ENCODE measurements at regions not wholly inside any gene's neighbourhood (a gene's known extent, or its start where the extent isn't known, plus 50 kb on each side); places are given as distances from the start of the nearest gene placed in this dataset.

GRCh38 chr2:58540681-58541080, 299.6 kb upstream of the FANCL start:
- DNase-seq (ENCODE audit: extremely low read depth, low read depth), result no peak
- TF ChIP-seq, protein P1, sequence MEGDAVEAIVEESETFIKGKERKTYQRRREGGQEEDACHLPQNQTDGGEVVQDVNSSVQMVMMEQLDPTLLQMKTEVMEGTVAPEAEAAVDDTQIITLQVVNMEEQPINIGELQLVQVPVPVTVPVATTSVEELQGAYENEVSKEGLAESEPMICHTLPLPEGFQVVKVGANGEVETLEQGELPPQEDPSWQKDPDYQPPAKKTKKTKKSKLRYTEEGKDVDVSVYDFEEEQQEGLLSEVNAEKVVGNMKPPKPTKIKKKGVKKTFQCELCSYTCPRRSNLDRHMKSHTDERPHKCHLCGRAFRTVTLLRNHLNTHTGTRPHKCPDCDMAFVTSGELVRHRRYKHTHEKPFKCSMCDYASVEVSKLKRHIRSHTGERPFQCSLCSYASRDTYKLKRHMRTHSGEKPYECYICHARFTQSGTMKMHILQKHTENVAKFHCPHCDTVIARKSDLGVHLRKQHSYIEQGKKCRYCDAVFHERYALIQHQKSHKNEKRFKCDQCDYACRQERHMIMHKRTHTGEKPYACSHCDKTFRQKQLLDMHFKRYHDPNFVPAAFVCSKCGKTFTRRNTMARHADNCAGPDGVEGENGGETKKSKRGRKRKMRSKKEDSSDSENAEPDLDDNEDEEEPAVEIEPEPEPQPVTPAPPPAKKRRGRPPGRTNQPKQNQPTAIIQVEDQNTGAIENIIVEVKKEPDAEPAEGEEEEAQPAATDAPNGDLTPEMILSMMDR (IDR thresholded peaks at IDR 0.05; ENCODE audit: low read depth, low read length), result no peak

DNA sequence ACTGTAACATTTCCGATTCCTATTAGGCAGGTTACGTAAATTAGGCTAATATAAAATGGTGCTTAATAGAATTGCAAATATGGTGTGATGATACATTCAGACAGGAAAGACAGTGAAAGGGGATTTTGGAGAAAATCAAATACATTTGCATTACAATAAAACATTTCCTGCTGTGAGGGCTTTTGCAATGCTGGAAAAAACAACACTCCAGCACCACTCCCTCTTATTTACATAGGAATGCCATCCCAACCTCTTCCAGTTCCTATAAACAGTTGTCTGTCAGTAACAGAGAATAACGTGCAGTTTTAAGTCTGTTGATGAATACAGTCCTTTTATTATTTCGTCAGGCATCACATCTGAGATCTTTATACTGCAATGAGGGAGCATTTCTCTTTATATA, 298.8 kb upstream of the FANCL start:
- DNase-seq (ENCODE audit: extremely low read depth, low read depth), result no peak
- TF ChIP-seq, protein P1 (IDR thresholded peaks at IDR 0.05; ENCODE audit: low read depth, low read length), result no peak

DNA sequence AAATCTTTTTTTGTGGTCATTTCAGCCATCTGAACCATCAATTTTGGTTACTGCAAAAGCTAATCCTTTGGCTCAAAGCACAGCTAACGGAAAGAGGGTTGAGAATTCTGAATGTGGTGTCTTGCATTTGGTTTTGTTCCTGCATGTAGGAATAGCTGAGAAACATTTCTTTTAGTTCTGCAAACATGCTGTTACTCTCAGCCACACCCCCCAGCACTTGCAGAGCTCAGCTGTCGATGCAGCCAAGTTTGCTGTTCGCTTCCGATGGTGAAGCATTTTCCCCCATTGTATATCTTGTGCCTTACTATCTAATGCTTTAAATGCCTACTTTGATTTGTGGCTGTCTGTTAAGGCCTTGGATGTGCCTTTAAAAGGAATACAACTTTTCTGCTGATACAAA, 294.9 kb upstream of the FANCL start:
- no peak for DNase-seq (ENCODE audit: extremely low read depth, low read depth)
- TF ChIP-seq, protein P1 (IDR thresholded peaks at IDR 0.05; ENCODE audit: low read depth, low read length), result no peak

GRCh38 chr2:58535182-58535581, 294.1 kb upstream of the FANCL start:
- DNase-seq (ENCODE audit: extremely low read depth, low read depth), result no peak
- TF ChIP-seq, protein P1 (IDR thresholded peaks at IDR 0.05; ENCODE audit: low read depth, low read length), result no peak

- TF ChIP-seq, protein P1 (IDR thresholded peaks at IDR 0.05; ENCODE audit: low read depth, low read length), result no peak
- DNase-seq (ENCODE audit: extremely low read depth, low read depth), result no peak
Measured at GRCh38 chr2:58533376-58533775, 292.3 kb upstream of the FANCL start.

GRCh38 chr2:58532641-58533040, 291.5 kb upstream of the FANCL start:
- no peak for DNase-seq (ENCODE audit: extremely low read depth, low read depth)
- TF ChIP-seq, protein P1 (IDR thresholded peaks at IDR 0.05; ENCODE audit: low read depth, low read length), result no peak

- no peak for DNase-seq (ENCODE audit: extremely low read depth, low read depth)
- TF ChIP-seq, protein P1 (IDR thresholded peaks at IDR 0.05; ENCODE audit: low read depth, low read length), result no peak
Measured at GRCh38 chr2:58527647-58528046, 286.5 kb upstream of the FANCL start.
